T-helper 2 cell treated with Interferon-gamma antibody and Interleukin-4, amounts not matched to agents 100 ng/mL and 5 ng/mL, for 36 hours (primary cell): ENCODE measurements at regions not wholly inside any gene's neighbourhood (a gene's known extent, or its start where the extent isn't known, plus 50 kb on each side); places are given as distances from the start of the nearest gene placed in this dataset.

Experiments used
- intact Hi-C: fragments of 100-400 bp; cut with micrococcal nuclease; formaldehyde crosslinking; loops from one replicate; pipeline ENCODE4 v1.15.1; 2023

GRCh38 chr20:24895898-24896658 is 53.0 kb upstream of the CST7 start:
- intact Hi-C loops = no loop called here

GRCh38 chr20:24896984-24897383 is 52.1 kb upstream of the CST7 start:
- intact Hi-C loops = no loop called here

- intact Hi-C loops = no loop called here
Measured at GRCh38 chr20:24897974-24898373, 51.1 kb upstream of the CST7 start.

GRCh38 chr20:24899153-24899552 is 49.9 kb upstream of the CST7 start:
- intact Hi-C loops = no loop called here
